ENCODE measurements at regions not wholly inside any gene's neighbourhood (a gene's known extent, or its start where the extent isn't known, plus 50 kb on each side); places are given as distances from the start of the nearest gene placed in this dataset.

DNA sequence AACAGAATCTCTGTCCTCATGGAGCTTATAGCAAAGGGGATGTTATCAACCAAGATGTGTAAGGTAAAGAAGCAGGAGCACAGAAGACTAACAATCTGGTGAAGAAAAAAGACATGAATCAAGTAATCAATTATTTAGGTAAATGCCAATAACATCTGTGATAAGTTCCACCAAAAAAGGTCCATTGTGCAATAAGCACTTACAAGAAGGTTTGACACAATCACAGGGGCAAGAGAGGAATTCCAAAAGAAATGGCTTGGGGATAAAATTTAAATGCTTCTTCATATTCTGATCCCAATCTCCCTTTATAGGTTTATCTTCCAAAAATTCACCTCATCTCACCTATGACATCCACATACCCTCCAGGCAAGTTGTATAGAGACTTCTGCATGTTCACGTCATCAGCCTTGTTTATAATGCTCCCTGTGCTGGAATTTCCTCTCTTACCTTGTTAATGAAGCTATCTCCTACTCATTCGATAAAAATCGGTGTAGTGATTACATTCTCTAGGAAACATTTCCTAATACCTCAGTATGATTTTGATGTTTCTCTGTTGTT, 53.6 kb upstream of the DPT start:
- Histone ChIP-seq H3K36me3 (no peaks in the 10 kb centered on the region), H3K4me3 (no peak overlapping the region), H3K9me3 (replicated peaks) (no peaks in the 10 kb centered on the region), H3K27me3 (no peaks in the 10 kb centered on the region), H3K4me1 (peaks cover 17% of the 10 kb centered on the region), H3K27ac (no peak overlapping the region)
- no peak for DNase-seq

DNA sequence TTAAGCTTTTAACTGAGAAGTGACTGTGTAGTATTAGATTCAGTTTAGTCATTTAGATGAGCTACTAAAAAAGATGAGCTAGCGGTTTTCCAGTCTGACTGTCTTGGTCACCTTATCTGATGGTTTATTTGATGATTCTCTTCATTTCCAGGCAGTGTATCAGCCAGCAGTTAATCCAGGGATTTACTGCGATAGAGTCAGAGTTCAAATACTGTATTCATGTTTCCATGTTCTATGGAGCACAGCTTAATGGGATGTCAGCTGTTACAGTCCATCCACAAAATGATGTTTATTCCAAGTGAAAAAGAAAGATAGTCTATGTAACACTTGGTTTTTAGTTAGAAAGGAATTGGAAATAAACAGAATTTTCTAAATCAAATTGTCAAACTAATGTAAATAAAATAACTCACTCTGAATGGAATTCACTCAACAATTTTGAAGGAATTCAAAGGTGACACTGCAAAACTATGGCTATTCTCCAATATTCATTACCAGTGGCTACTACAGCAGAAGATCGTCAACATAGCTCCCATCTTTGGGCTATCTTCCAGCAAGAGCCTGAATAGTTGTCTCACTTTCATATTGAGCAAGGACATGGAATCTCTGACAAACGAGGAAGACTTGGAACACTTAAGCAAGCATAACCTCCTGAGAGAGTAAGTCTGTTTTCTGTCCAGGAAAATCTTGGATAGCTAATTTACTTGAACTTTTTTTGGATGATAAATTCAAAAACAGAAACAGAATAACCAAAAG, 54.6 kb upstream of the DPT start:
- no peaks in the 10 kb centered on the region for H3K27me3 ChIP-seq
- no peaks in the 10 kb centered on the region for H3K9me3 ChIP-seq (replicated peaks)
- peaks cover 17% of the 10 kb centered on the region for H3K4me1 ChIP-seq
- H3K4me3 ChIP-seq: peak overlapping the region; percentile 36
- H3K27ac ChIP-seq: peak overlapping the region; percentile 83
- peaks cover 3% of the 10 kb centered on the region; the same call in 1 of the 2 replicates for H3K36me3 ChIP-seq
- DNase-seq: peak; percentile 42 to 87

DNA sequence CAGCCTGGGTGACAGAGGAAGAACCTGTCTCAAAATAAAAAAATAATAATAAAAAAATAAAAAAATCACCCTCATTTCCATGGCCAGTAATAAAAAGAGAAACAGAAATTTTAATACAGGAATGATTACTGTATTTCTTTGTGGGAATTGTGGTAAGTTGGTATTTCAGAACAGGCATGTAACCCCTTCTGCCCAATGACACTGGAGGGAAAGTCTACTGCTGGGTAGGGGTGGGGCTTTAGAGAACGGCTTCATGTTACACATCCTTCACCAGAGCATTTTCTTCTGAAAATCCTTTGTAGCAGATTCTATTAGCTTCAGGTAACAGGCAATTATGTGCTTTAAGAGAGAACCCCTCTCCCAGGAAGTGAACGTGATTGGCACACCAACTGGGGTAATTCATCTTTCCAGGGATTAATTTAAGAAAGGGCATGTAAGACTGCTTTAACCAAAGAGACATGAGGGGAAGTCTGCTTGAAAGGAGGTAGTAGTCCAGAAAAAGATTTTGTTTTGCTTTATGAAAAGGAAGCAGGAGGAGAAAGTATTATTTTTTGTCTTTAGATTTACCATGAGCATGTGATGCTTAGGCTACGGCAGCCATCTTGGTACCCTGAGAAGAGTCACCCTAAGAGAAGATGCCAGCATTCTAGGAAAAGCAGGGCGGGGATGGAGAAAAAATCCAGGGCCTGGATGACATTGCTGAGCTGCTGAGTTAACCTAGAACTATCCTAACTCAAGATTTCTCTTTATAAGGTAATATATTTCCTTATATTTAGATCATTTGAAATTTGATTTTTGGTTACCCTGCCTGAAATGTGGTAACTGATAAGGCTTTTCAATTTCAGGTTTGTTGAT, 57.7 kb upstream of the DPT start:
- Histone ChIP-seq H3K27ac (peak overlapping the region; percentile 88), H3K27me3 (no peaks in the 10 kb centered on the region), H3K4me1 (peaks cover 17% of the 10 kb centered on the region), H3K36me3 (peaks cover 27% of the 10 kb centered on the region), H3K4me3 (peak overlapping the region; percentile 69), H3K9me3 (replicated peaks) (no peaks in the 10 kb centered on the region)
- DNase-seq: peak; percentile 75 to 88

DNA sequence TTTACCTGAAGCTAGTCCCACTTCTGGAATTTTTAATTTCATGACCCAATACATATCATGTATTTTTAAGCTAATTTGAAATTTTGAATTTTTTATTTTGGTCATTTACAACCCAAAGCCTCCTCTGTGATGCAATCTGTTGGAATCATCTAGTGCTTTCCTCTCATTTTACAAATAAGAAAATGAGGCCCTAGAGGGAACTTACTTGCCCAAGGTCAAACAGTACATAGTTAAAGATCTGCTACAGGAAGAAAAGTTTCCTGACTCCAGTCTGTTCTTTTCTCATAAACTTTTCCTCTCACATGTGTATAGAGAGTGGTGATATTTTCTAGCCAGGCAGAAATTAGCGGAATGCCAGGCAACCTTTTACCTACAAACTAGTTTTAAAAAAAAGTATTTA, 59.3 kb upstream of the DPT start:
- no peaks in the 10 kb centered on the region for H3K9me3 ChIP-seq (replicated peaks)
- DNase-seq: no peak
- H3K27me3 ChIP-seq: no peaks in the 10 kb centered on the region
- H3K4me1 ChIP-seq: peaks cover 10% of the 10 kb centered on the region
- peak overlapping the region; percentile 69 for H3K4me3 ChIP-seq
- peaks cover 43% of the 10 kb centered on the region for H3K36me3 ChIP-seq
- peak overlapping the region; percentile 88 for H3K27ac ChIP-seq

DNA sequence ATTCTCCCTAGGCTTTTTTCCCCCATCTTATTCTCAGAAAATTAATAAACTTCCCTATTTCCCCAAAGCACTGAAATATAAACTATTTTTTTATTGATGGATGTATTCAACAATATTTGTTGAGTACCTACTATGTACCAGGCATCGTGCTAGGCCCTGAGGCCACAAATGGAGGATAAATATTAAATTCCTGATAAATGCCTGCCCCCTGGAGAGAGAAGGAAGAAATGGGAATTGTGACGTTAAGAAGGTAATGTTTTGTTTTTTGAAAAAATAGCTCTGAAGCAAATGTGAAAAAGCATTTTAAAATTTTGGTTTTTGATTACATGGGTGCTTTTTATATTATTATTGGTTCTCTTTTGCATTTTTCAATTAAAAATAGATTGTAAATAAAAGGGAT, 60.5 kb upstream of the DPT start:
- Histone ChIP-seq H3K9me3 (replicated peaks) (no peaks in the 10 kb centered on the region), H3K4me3 (no peak overlapping the region), H3K4me1 (peaks cover 4% of the 10 kb centered on the region; the same call in 1 of the 2 replicates), H3K27ac (no peak overlapping the region), H3K27me3 (no peaks in the 10 kb centered on the region), H3K36me3 (peaks cover 48% of the 10 kb centered on the region)
- no peak for DNase-seq

DNA sequence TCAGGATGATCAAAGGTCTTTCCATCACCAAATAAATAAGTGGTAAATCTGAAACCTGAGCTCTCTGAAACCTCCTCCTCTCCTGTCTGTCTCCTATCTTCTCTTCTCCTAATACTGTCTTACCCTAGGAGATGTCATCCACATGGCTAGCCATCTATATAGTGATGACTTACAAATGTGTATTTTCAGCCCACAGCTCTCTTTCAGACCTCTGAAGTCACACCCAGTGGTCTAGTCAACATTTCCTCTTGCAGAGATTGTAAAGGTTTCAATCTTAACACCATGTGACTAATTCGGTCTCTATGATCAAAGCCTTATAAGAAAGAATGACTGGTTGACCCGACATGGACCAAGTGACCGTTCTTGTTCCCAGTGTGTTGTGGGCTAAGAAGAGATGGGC, 63.1 kb upstream of the DPT start:
- DNase-seq: no peak
- Histone ChIP-seq H3K4me3 (no peak overlapping the region), H3K27me3 (no peaks in the 10 kb centered on the region), H3K4me1 (no peaks in the 10 kb centered on the region; the same call in 1 of the 2 replicates), H3K27ac (no peak overlapping the region), H3K36me3 (peaks cover 48% of the 10 kb centered on the region), H3K9me3 (replicated peaks) (no peaks in the 10 kb centered on the region)

DNA sequence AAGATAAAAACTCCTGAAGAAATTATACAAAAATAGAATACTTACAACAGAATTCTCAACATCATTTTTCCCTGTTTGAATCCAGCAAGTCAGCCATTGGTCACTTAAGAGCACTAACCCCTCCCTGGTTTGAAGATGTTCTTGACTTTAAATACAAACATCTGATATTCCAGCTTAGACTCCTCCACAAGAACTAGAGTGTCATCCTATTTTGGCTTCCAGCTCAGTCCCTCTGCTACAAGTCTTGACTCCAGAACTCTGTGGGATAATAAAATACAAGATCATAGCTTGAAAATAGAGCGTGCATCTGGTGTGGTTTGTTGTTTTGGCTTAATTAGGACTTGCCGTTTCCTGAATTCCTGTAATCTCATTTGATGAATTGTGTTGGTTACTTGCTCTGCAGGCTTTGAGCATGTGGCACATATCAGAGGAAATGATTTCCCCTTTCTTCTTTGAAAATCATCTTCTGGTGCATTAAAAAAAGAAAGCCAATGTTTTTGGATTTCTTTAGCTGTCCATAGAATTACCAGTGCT, 63.7 kb upstream of the DPT start:
- no peak for DNase-seq
- no peaks in the 10 kb centered on the region for H3K9me3 ChIP-seq (replicated peaks)
- H3K27ac ChIP-seq: no peak overlapping the region

DNA sequence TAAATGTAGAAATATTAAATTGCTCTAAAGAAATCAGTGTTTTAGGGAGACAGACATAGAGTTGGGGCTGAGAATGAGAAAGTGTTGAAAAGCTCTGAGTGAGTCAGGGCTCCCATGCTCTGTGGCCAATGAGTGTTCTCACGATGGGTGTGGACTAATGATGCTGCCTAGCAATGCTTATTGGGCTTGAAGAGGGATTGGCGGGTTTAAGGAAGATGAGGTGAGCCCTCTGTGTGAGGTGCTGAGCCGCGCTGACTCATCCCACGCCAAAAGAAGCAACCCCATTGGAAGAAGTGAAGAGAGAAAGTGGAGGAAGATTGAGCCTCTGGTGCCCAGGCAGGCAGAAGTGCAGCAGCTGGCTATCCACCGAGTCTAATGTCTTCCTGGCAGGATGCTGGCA, 65.1 kb upstream of the DPT start:
- no peak for DNase-seq
- no peaks in the 10 kb centered on the region; the same call in 1 of the 2 replicates for H3K4me1 ChIP-seq
- no peaks in the 10 kb centered on the region for H3K9me3 ChIP-seq (replicated peaks)
- peaks cover 44% of the 10 kb centered on the region for H3K36me3 ChIP-seq
- H3K4me3 ChIP-seq: no peak overlapping the region
- no peak overlapping the region for H3K27ac ChIP-seq
- no peaks in the 10 kb centered on the region for H3K27me3 ChIP-seq

More for the DNA sequence above, 63.7 kb upstream of the DPT start:
- no peaks in the 10 kb centered on the region; the same call in 1 of the 2 replicates for H3K4me1 ChIP-seq
- no peak overlapping the region for H3K4me3 ChIP-seq
- peaks cover 48% of the 10 kb centered on the region for H3K36me3 ChIP-seq
- H3K27me3 ChIP-seq: no peaks in the 10 kb centered on the region

DNA sequence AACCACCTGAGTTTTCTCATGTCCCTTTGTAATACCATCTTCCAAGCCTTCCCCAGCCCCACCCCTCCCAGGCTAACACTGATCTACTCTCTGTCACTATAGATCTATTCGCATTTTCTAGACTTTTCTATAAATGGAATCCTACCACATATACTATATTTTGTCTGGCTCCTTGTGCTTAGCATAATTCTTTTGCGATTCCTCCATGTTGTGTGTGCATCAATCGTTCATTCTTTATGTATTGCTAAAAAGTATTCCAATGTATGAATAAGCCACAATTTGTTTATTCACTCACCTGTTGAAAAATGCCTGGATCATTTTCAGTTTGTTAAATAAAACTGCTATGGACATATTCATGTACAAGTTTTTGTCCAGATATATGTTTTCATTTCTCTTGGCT, 66.7 kb upstream of the DPT start:
- Histone ChIP-seq H3K27ac (no peak overlapping the region), H3K4me1 (no peaks in the 10 kb centered on the region), H3K4me3 (no peak overlapping the region), H3K27me3 (no peaks in the 10 kb centered on the region), H3K9me3 (replicated peaks) (no peaks in the 10 kb centered on the region), H3K36me3 (peaks cover 29% of the 10 kb centered on the region)
- no peak for DNase-seq

DNA sequence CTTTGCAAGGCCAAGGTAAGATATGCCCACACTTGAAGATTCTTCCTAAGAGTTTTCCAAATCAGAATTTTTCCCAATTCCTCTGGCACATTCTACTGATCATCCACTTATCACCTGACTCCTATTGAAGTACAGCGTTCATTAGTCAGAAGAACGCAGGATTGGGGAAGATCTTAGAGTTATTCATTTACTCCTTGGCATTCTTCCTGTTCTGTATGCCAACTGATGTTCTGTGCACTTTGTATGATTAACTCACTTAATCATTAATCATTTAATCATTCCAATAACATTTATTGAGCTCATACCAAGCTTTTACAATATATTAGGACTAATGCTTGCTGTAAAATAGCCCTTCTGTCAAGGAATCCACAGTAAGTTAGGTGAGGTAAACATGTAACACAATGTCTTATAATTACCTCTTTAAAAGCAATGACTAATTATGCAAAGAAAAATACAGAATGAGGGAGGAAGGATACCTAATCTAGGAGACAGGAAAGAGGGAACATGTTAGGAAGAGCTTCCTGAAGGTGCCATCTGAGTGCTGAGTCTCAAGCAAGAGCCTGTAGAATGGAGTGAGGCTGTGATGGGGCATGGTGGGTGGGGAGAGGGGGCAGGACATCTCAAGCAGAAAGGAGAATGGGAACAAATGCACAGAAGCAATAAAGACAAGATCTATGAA, 71.1 kb upstream of the DPT start:
- Histone ChIP-seq H3K27me3 (no peaks in the 10 kb centered on the region), H3K36me3 (no peaks in the 10 kb centered on the region), H3K4me1 (peaks cover 4% of the 10 kb centered on the region; the same call in 1 of the 2 replicates), H3K4me3 (no peak overlapping the region), H3K9me3 (replicated peaks) (no peaks in the 10 kb centered on the region), H3K27ac (no peak overlapping the region)
- DNase-seq: no peak

DNA sequence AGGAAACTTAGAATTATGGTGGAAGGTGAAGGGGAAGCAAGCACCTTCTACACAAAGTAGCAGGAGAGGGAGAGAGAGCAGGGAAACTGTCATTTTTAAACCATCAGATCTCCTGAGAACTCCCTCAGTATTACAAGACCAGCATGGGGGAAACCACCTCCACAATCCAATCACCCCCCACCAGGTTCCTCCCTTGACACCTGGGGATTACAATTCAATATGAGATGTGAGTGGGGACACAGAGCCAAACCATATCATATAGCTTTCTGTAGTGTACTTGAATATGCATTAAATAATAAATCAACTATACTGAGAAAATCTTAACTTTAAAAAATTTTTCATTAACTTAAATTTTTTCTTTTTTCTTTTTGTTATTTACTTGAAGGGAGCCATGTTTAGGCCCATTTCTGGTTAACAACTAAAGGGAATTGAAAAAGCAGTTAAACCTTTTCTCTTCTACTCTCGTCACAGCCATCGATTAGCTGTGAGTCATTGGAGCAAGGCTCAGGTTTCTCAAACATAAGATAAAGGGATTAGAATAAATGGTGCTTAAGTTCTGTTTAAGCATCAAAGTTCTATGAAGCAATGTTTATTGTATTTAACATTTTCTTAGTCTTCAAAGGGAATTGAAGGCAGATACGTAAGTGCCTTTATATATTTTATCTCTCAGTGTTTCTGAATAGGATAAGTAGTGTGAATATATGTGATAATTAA, 72.2 kb upstream of the DPT start:
- peaks cover 4% of the 10 kb centered on the region; the same call in 1 of the 2 replicates for H3K4me1 ChIP-seq
- H3K27me3 ChIP-seq: no peaks in the 10 kb centered on the region
- no peak for DNase-seq
- no peak overlapping the region for H3K4me3 ChIP-seq
- H3K36me3 ChIP-seq: no peaks in the 10 kb centered on the region
- no peak overlapping the region for H3K27ac ChIP-seq
- no peaks in the 10 kb centered on the region for H3K9me3 ChIP-seq (replicated peaks)

DNA sequence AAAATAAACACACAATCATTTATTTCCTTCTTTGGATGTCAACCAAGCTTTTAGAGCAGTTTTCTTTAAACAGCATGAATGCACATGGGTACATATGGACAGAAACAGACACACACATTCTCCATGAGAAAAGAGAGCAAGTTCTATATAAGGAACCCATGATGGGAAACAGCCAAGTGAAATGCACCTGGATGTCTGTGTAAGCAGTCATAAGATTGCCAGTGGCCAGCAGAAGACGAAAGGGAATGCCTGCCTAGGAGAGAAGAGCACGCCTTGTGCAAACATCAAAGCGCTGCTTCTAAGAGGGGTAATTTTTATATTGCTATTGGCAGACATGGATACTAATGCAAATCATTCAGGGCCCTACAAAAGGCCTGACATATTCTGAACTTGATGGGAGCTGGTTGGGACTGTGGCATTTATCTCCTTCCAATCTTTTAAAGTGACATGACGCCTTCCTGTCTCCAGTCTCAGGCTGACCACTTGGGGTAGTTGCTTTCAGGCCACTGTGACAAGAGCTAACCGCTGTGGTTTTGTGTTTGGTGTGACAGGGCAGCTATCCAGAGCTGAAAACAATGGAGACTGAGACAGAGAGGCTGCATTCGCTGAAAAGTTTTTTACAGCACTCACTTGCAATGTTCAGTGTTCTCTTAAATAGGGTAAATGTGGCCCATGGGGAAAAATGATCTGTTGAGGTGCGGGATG, 75.0 kb upstream of the DPT start:
- H3K4me1 ChIP-seq: peaks cover 4% of the 10 kb centered on the region; the same call in 1 of the 2 replicates
- no peaks in the 10 kb centered on the region for H3K36me3 ChIP-seq
- no peaks in the 10 kb centered on the region for H3K27me3 ChIP-seq
- no peak for DNase-seq
- no peak overlapping the region for H3K4me3 ChIP-seq
- H3K9me3 ChIP-seq (replicated peaks): no peaks in the 10 kb centered on the region
- H3K27ac ChIP-seq: no peak overlapping the region

DNA sequence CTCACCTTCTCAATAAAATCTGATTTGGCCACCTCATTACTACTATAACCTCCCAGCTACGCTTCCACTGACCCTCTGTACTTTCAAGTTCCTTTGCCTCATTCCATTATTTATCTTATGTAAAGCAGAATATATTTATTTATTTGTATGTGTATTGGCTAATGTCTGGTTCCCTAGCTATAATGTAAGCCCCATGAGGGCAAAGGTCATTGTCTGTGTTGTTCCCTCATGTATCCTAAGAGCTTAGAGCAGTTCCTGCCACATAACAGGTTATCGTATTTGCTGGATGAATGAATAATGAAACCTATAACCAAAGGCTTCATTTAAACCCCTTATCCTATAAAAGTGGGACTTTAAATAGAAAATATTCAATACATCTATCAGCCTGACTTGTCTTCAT, 77.9 kb upstream of the DPT start:
- no peak for DNase-seq
- Histone ChIP-seq H3K9me3 (replicated peaks) (no peaks in the 10 kb centered on the region), H3K4me1 (no peaks in the 10 kb centered on the region)

More for the DNA sequence above, 77.9 kb upstream of the DPT start:
- no peak overlapping the region for H3K4me3 ChIP-seq
- no peaks in the 10 kb centered on the region for H3K36me3 ChIP-seq
- H3K27ac ChIP-seq: no peak overlapping the region
- H3K27me3 ChIP-seq: no peaks in the 10 kb centered on the region
